ENCODE measurements at regions not wholly inside any gene's neighbourhood (a gene's known extent, or its start where the extent isn't known, plus 50 kb on each side); places are given as distances from the start of the nearest gene placed in this dataset.

GRCh38 chr18:76046221-76046620 is 448.8 kb downstream of the ZNF516 start:
- Histone ChIP-seq H3K27ac (ENCODE audit: low read depth in 2 of 2, low read length in 2 of 2) (no peak overlapping the region), H3K4me1 (ENCODE audit: control insufficient read depth in 2 of 3, insufficient read depth in 2 of 3, low read depth in 1 of 3, low read length in 3 of 3) (no peaks in the 10 kb centered on the region), H3K9ac (ENCODE audit: low read length in 3 of 3) (no peak overlapping the region), H3K9me3 (ENCODE audit: control insufficient read depth in 2 of 3, insufficient read depth in 1 of 3, low read length in 3 of 3) (no peaks in the 10 kb centered on the region), H3K4me3 (ENCODE audit: low read length in 3 of 3) (no peak overlapping the region), H3K27me3 (ENCODE audit: control insufficient read depth, insufficient read depth, low read length) (no peaks in the 10 kb centered on the region), H3K36me3 (ENCODE audit: control insufficient read depth in 2 of 3, insufficient read depth in 3 of 3, low read length in 3 of 3) (no peaks in the 10 kb centered on the region)
- DNase-seq = no peak
- intact Hi-C loops (cut with DNase I) = no loop called here
- no peak for FAIRE-seq
- TF ChIP-seq CTCF (IDR thresholded peaks at IDR 0.05; ENCODE audit: borderline replicate concordance, extremely low read depth, insufficient read depth) = no peak

- H3K9ac ChIP-seq (ENCODE audit: low read length in 3 of 3) = no peak overlapping the region
- intact Hi-C loops (cut with DNase I) = no loop called here
- no peaks in the 10 kb centered on the region for H3K36me3 ChIP-seq (ENCODE audit: control insufficient read depth in 2 of 3, insufficient read depth in 3 of 3, low read length in 3 of 3)
- no peak for TF ChIP-seq CTCF (IDR thresholded peaks at IDR 0.05; ENCODE audit: borderline replicate concordance, extremely low read depth, insufficient read depth)
- H3K27ac ChIP-seq (ENCODE audit: low read depth in 2 of 2, low read length in 2 of 2) = no peak overlapping the region
- no peaks in the 10 kb centered on the region for H3K4me1 ChIP-seq (ENCODE audit: control insufficient read depth in 2 of 3, insufficient read depth in 2 of 3, low read depth in 1 of 3, low read length in 3 of 3)
- DNase-seq (no peak), FAIRE-seq (no peak)
- H3K9me3 ChIP-seq (ENCODE audit: control insufficient read depth in 2 of 3, insufficient read depth in 1 of 3, low read length in 3 of 3) = no peaks in the 10 kb centered on the region
- no peak overlapping the region for H3K4me3 ChIP-seq (ENCODE audit: low read length in 3 of 3)
- H3K27me3 ChIP-seq (ENCODE audit: control insufficient read depth, insufficient read depth, low read length) = no peaks in the 10 kb centered on the region
Measured at GRCh38 chr18:76042511-76042910, 452.5 kb downstream of the ZNF516 start.

GRCh38 chr18:76018210-76018609 is 476.8 kb downstream of the ZNF516 start:
- TF ChIP-seq CTCF (IDR thresholded peaks at IDR 0.05; ENCODE audit: borderline replicate concordance, extremely low read depth, insufficient read depth) = no peak
- Histone ChIP-seq H3K27ac (ENCODE audit: low read depth in 2 of 2, low read length in 2 of 2) (no peak overlapping the region), H3K27me3 (ENCODE audit: control insufficient read depth, insufficient read depth, low read length) (no peaks in the 10 kb centered on the region), H3K9me3 (ENCODE audit: control insufficient read depth in 2 of 3, insufficient read depth in 1 of 3, low read length in 3 of 3) (no peaks in the 10 kb centered on the region), H3K9ac (ENCODE audit: low read length in 3 of 3) (no peak overlapping the region), H3K36me3 (ENCODE audit: control insufficient read depth in 2 of 3, insufficient read depth in 3 of 3, low read length in 3 of 3) (no peaks in the 10 kb centered on the region), H3K4me3 (ENCODE audit: low read length in 3 of 3) (no peak overlapping the region), H3K4me1 (ENCODE audit: control insufficient read depth in 2 of 3, insufficient read depth in 2 of 3, low read depth in 1 of 3, low read length in 3 of 3) (no peaks in the 10 kb centered on the region)
- FAIRE-seq (no peak), DNase-seq (no peak)
- intact Hi-C loops (cut with DNase I) = no loop called here

GRCh38 chr18:76013057-76013456 is 482.0 kb downstream of the ZNF516 start:
- DNase-seq (no peak), FAIRE-seq (no peak)
- Histone ChIP-seq H3K27me3 (ENCODE audit: control insufficient read depth, insufficient read depth, low read length) (no peaks in the 10 kb centered on the region), H3K9me3 (ENCODE audit: control insufficient read depth in 2 of 3, insufficient read depth in 1 of 3, low read length in 3 of 3) (no peaks in the 10 kb centered on the region), H3K36me3 (ENCODE audit: control insufficient read depth in 2 of 3, insufficient read depth in 3 of 3, low read length in 3 of 3) (no peaks in the 10 kb centered on the region), H3K9ac (ENCODE audit: low read length in 3 of 3) (no peak overlapping the region), H3K27ac (ENCODE audit: low read depth in 2 of 2, low read length in 2 of 2) (no peak overlapping the region), H3K4me1 (ENCODE audit: control insufficient read depth in 2 of 3, insufficient read depth in 2 of 3, low read depth in 1 of 3, low read length in 3 of 3) (no peaks in the 10 kb centered on the region), H3K4me3 (ENCODE audit: low read length in 3 of 3) (no peak overlapping the region)
- TF ChIP-seq CTCF (IDR thresholded peaks at IDR 0.05; ENCODE audit: borderline replicate concordance, extremely low read depth, insufficient read depth) = no peak
- intact Hi-C loops (cut with DNase I) = no loop called here

Data from kidney (tissue), 13 donors.